Prostate gland (tissue), 2 donors: ENCODE measurements at regions not wholly inside any gene's neighbourhood (a gene's known extent, or its start where the extent isn't known, plus 50 kb on each side); places are given as distances from the start of the nearest gene placed in this dataset.

Source experiments
- POLR2A ChIP-seq: fragments of 450-650 bp; IDR thresholded peaks from one replicate; pipeline ENCODE4 v1.6.1; 2016; ENCODE audit warnings: antibody characterized with exemption, mild to moderate bottlenecking
- POLR2AphosphoS5 ChIP-seq: sonication (generic); formaldehyde crosslinking; IDR thresholded peaks from one replicate; pipeline ENCODE4 v1.6.1; 2017; ENCODE audit warnings: antibody characterized with exemption
- TF ChIP-seq, protein P1 (sequence below), 4 experiments: fragments of 200-600 bp in 2 of 4; fragments of 450-650 bp in 2 of 4; sonication (generic) in 2 of 4; IDR thresholded peaks; 1 replicate in 3 of 4; 2 replicates in 1 of 4; pipeline ENCODE4 v1.5.1; 2016 to 2019; ENCODE audit warnings: antibody characterized with exemption in 4 of 4, mild to moderate bottlenecking in 2 of 4, moderate library complexity in 2 of 4

DNA sequence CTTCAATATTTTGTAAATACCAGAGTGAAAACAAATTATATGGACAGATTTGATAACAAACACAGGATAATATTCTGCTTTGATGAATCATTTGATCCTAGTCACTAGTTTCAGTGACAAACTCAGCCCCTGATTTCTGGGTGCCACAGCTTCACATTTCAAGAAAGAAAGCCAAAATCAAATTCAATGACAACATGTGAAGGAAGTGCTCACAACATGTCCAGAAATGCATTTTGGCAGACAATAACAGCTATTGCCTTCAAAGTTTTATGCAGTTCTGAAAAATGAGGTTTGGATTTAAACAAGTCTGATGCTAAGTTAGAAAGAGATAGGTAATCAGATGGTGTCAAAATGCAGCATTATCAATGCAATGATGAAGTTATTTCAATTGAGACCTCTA, 106.9 kb upstream of the PIEZO2 start:
- TF ChIP-seq POLR2A (no peak), POLR2AphosphoS5 (no peak)
- TF ChIP-seq, protein P1, sequence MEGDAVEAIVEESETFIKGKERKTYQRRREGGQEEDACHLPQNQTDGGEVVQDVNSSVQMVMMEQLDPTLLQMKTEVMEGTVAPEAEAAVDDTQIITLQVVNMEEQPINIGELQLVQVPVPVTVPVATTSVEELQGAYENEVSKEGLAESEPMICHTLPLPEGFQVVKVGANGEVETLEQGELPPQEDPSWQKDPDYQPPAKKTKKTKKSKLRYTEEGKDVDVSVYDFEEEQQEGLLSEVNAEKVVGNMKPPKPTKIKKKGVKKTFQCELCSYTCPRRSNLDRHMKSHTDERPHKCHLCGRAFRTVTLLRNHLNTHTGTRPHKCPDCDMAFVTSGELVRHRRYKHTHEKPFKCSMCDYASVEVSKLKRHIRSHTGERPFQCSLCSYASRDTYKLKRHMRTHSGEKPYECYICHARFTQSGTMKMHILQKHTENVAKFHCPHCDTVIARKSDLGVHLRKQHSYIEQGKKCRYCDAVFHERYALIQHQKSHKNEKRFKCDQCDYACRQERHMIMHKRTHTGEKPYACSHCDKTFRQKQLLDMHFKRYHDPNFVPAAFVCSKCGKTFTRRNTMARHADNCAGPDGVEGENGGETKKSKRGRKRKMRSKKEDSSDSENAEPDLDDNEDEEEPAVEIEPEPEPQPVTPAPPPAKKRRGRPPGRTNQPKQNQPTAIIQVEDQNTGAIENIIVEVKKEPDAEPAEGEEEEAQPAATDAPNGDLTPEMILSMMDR (IDR thresholded peaks at IDR 0.05): no peak
